Endothelial cell of umbilical vein (primary cell): ENCODE measurements at regions not wholly inside any gene's neighbourhood (a gene's known extent, or its start where the extent isn't known, plus 50 kb on each side); places are given as distances from the start of the nearest gene placed in this dataset.

Experiments
- EZH2 ChIP-seq: IDR thresholded peaks from 2 replicates; pipeline ENCODE4 v1.6.1; 2012; ENCODE audit warnings: borderline replicate concordance, low read depth, mild to moderate bottlenecking, moderate library complexity, low read length, inconsistent platforms; ENCODE audit not compliant: severe bottlenecking
- MAX ChIP-seq: IDR thresholded peaks from 2 replicates; pipeline ENCODE4 v1.6.1; 2011; ENCODE audit not compliant: insufficient read depth, insufficient read length
- MYC ChIP-seq: IDR thresholded peaks from one replicate; pipeline ENCODE4 v1.6.1; 2011; ENCODE audit warnings: mild to moderate bottlenecking, low read depth, low read length
- POLR2A ChIP-seq: IDR thresholded peaks from 2 replicates; pipeline ENCODE4 v1.6.1; 2012; ENCODE audit warnings: low read depth, mild to moderate bottlenecking, control low read depth, low read length
- POLR2AphosphoS5 ChIP-seq: IDR thresholded peaks from 2 replicates; pipeline ENCODE4 v1.6.1; 2012; ENCODE audit warnings: low read depth, mild to moderate bottlenecking, control low read depth, low read length, moderate library complexity; ENCODE audit not compliant: insufficient read depth
- TF ChIP-seq, protein P1 (sequence below), 2 donors: IDR thresholded peaks; 1 replicate in 1 of 2; 2 replicates in 1 of 2; pipeline ENCODE4 v1.5.1; 2011; ENCODE audit warnings: low read length in 2 of 2, mild to moderate bottlenecking in 2 of 2, moderate library complexity in 2 of 2, control low read depth in 1 of 2, inconsistent platforms in 1 of 2, low read depth in 1 of 2; ENCODE audit not compliant: insufficient read depth in 1 of 2; ENCODE audit errors: extremely low read depth in 1 of 2

DNA sequence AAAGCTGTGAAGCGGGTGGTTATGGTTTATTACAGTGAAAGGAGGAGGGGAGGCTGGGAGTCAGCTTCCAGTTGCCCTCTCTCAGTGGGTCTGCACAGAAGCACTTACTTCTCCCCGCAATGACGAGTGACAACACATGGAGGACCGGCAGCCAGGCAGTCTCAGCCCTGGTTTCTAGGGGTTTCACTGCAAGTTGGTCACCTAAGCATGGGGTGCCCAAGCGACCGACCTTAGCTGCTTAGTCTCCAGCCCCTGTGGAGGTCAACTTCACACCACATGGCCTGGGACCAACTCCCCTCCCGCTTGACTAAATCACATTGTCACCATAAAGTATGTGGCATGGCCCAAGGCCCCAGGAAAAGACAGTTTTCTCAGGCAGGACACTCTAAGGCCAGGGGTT is 99.9 kb upstream of the ZNF32 start:
- TF ChIP-seq, protein P1, sequence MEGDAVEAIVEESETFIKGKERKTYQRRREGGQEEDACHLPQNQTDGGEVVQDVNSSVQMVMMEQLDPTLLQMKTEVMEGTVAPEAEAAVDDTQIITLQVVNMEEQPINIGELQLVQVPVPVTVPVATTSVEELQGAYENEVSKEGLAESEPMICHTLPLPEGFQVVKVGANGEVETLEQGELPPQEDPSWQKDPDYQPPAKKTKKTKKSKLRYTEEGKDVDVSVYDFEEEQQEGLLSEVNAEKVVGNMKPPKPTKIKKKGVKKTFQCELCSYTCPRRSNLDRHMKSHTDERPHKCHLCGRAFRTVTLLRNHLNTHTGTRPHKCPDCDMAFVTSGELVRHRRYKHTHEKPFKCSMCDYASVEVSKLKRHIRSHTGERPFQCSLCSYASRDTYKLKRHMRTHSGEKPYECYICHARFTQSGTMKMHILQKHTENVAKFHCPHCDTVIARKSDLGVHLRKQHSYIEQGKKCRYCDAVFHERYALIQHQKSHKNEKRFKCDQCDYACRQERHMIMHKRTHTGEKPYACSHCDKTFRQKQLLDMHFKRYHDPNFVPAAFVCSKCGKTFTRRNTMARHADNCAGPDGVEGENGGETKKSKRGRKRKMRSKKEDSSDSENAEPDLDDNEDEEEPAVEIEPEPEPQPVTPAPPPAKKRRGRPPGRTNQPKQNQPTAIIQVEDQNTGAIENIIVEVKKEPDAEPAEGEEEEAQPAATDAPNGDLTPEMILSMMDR (IDR thresholded peaks at IDR 0.05; ENCODE audit: extremely low read depth in 1 of 2, insufficient read depth in 1 of 2, low read depth in 1 of 2, low read length in 2 of 2), result no peak
- TF ChIP-seq MAX, result no peak
- TF ChIP-seq MYC, result no peak
- TF ChIP-seq POLR2A, result no peak
- no peak for TF ChIP-seq EZH2
- TF ChIP-seq POLR2AphosphoS5, result no peak
